Transverse colon (tissue), 4 donors: ENCODE measurements at regions not wholly inside any gene's neighbourhood (a gene's known extent, or its start where the extent isn't known, plus 50 kb on each side); places are given as distances from the start of the nearest gene placed in this dataset.

Source experiments
- DNase-seq: peaks from one replicate; pipeline ENCODE4 v3.0.0-alpha.2; 2019
- H3K27ac ChIP-seq, 4 donors: fragments of 200-600 bp; sonication (generic); 2 replicates each; pipeline ENCODE4 v1.5.1; 2016 to 2018; ENCODE audit warnings: inconsistent platforms in 4 of 4
- H3K27me3 ChIP-seq: fragments of 200-600 bp; sonication (generic); 2 replicates; pipeline ENCODE4 v1.5.1; 2017; ENCODE audit warnings: inconsistent platforms
- H3K36me3 ChIP-seq, 4 donors: fragments of 200-600 bp; sonication (generic); 2 replicates each; pipeline ENCODE4 v1.5.1; 2017 to 2019; ENCODE audit warnings: inconsistent platforms in 4 of 4
- H3K4me1 ChIP-seq, 4 donors: fragments of 200-600 bp; sonication (generic); 2 replicates each; pipeline ENCODE4 v1.5.1; 2017 to 2020; ENCODE audit warnings: inconsistent platforms in 4 of 4
- H3K4me3 ChIP-seq, 4 donors: fragments of 200-600 bp; sonication (generic); 1 replicate in 1 of 4; 2 replicates in 3 of 4; pipeline versions ENCODE4 v1.5.1 to v1.6.1; 2017 to 2019; ENCODE audit warnings: inconsistent platforms in 4 of 4
- H3K9me3 ChIP-seq, 2 donors: fragments of 200-600 bp; sonication (generic); 2 replicates each; pipeline ENCODE4 v1.5.1; 2017 to 2019; ENCODE audit warnings: inconsistent platforms in 2 of 2
- EP300 ChIP-seq: sonication (generic); formaldehyde crosslinking; IDR thresholded peaks from one replicate; pipeline ENCODE4 v1.6.1; 2017; ENCODE audit warnings: antibody characterized with exemption, low read depth
- POLR2A ChIP-seq: fragments of 450-650 bp; IDR thresholded peaks from one replicate; pipeline ENCODE4 v1.6.1; 2016; ENCODE audit warnings: antibody characterized with exemption, mild to moderate bottlenecking, moderate library complexity
- POLR2AphosphoS5 ChIP-seq, 3 donors: sonication (generic); formaldehyde crosslinking; IDR thresholded peaks; one replicate each; pipeline ENCODE4 v1.6.1; 2016; ENCODE audit warnings: antibody characterized with exemption in 3 of 3
- WGBS, 2 donors: methylation state at CpG; one replicate each; pipeline ENCODE4 v1.1.5; 2018; ENCODE audit warnings: low coverage in 1 of 2; 5-methylcytosine and 5-hydroxymethylcytosine counted together
- in situ Hi-C, 4 donors: fragments of 200-750 bp; cut with MboI; loops; one replicate each; pipeline versions ENCODE4 v1.15.0 to v1.15.1; 2017; ENCODE audit warnings: low sequenced_read_pairs in 3 of 4, low pct_ligation_motif_present in 1 of 4, low pct_unique_long_range_greater_than_20kb in 1 of 4
- intact Hi-C: fragments of 100-400 bp; cut with DNase I; formaldehyde crosslinking; loops from one replicate; pipeline ENCODE4 v1.15.1; 2023; ENCODE audit warnings: low total_unique reads
- TF ChIP-seq, protein P1 (sequence below), 5 experiments: fragments of 200-600 bp in 3 of 5; fragments of 450-650 bp in 2 of 5; sonication (generic) in 3 of 5; IDR thresholded peaks; 1 replicate in 2 of 5; 2 replicates in 3 of 5; pipeline ENCODE4 v1.5.1; 2016 to 2017; ENCODE audit warnings: antibody characterized with exemption in 5 of 5, inconsistent platforms in 3 of 5, mild to moderate bottlenecking in 2 of 5, moderate library complexity in 1 of 5

DNA sequence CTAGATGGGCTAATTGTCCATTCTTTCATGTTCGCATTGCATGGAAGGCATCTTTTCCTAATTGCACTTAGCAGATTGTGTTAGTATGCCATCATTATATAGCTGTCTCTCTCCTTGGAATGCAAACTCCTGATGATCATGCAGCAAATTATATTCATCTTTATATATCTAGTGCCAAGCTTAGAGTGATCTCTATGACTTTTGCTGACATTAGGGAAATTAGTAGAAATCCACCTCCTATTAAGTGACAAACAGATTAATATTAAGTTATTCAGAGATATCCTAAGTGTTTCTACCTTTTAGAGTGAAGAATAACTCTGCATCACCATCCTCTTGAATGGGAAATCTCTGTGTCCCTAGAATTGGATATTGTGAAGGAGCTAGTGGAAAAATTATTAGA lies 185.6 kb downstream of the FOXG1 start:
- Histone ChIP-seq H3K4me1 (no peaks in the 10 kb centered on the region), H3K36me3 (no peaks in the 10 kb centered on the region), H3K27me3 (no peaks in the 10 kb centered on the region), H3K4me3 (no peak overlapping the region), H3K9me3 (no peaks in the 10 kb centered on the region), H3K27ac (no peak overlapping the region)
- in situ Hi-C loops = no loop called here
- intact Hi-C loops = no loop called here
- WGBS, 2 donors = 94 to 100% methylated on average over 1 of the region's 1 CpG
- no peak for DNase-seq
- no peak for TF ChIP-seq POLR2AphosphoS5 (IDR thresholded peaks at IDR 0.05)
- no peak for TF ChIP-seq POLR2A
- TF ChIP-seq EP300 = no peak
- TF ChIP-seq, protein P1, sequence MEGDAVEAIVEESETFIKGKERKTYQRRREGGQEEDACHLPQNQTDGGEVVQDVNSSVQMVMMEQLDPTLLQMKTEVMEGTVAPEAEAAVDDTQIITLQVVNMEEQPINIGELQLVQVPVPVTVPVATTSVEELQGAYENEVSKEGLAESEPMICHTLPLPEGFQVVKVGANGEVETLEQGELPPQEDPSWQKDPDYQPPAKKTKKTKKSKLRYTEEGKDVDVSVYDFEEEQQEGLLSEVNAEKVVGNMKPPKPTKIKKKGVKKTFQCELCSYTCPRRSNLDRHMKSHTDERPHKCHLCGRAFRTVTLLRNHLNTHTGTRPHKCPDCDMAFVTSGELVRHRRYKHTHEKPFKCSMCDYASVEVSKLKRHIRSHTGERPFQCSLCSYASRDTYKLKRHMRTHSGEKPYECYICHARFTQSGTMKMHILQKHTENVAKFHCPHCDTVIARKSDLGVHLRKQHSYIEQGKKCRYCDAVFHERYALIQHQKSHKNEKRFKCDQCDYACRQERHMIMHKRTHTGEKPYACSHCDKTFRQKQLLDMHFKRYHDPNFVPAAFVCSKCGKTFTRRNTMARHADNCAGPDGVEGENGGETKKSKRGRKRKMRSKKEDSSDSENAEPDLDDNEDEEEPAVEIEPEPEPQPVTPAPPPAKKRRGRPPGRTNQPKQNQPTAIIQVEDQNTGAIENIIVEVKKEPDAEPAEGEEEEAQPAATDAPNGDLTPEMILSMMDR (IDR thresholded peaks at IDR 0.05) = no peak

DNA sequence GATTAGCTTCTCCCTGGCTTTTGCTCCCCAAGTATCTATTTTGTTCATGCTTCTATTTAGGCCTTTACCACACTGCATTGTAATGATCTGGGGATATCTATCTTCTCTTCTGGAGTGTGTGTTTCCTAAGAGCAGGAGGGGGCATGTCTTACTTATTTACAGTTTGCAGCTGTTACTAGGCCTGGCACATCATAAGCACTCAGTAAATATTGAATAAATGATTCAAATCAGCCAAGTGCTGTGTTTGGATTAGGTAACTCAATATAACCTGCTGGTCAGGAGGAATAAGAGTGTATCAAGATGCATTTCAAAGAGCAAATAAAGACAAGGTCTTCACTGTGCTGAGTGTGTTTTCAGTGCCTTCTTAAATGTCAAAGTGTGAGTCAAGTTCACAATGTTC lies 186.1 kb downstream of the FOXG1 start:
- H3K4me3 ChIP-seq = no peak overlapping the region
- H3K27ac ChIP-seq = no peak overlapping the region
- in situ Hi-C loops = no loop called here
- H3K9me3 ChIP-seq = no peaks in the 10 kb centered on the region
- no peaks in the 10 kb centered on the region for H3K27me3 ChIP-seq
- intact Hi-C loops = no loop called here
- H3K36me3 ChIP-seq = no peaks in the 10 kb centered on the region
- no peak for DNase-seq
- no peaks in the 10 kb centered on the region for H3K4me1 ChIP-seq
- TF ChIP-seq POLR2A (no peak), EP300 (no peak), POLR2AphosphoS5 (IDR thresholded peaks at IDR 0.05) (no peak)
- TF ChIP-seq, protein P1 (IDR thresholded peaks at IDR 0.05) = no peak

DNA sequence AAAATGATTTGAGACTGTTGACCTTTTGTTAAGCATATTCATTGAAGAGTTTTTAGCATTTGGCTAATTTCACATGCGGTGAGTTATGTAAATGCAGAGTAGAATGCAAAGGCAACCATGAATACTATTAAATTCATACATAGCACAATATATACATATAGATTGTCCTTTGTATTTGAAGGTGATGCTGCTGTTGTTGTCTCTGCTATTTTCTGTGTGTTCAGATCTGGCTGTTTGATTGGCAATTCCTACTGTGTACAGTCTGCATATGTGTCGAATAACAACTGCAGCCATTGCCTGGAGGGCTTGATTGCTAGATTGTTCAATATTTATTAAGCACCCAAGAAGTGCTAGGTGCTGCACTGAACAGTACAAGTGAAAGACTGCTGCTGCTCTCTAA lies 187.4 kb downstream of the FOXG1 start:
- Histone ChIP-seq H3K27me3 (no peaks in the 10 kb centered on the region), H3K4me3 (no peak overlapping the region), H3K9me3 (no peaks in the 10 kb centered on the region), H3K4me1 (no peaks in the 10 kb centered on the region), H3K27ac (no peak overlapping the region), H3K36me3 (no peaks in the 10 kb centered on the region)
- TF ChIP-seq, protein P1 (IDR thresholded peaks at IDR 0.05) = no peak
- TF ChIP-seq POLR2A = no peak
- TF ChIP-seq POLR2AphosphoS5 (IDR thresholded peaks at IDR 0.05) = no peak
- no peak for TF ChIP-seq EP300
- in situ Hi-C loops (no loop called here), intact Hi-C loops (no loop called here)
- no peak for DNase-seq
- WGBS, 2 donors = 69 to 85% methylated on average over 1 to 2 of the region's 2 CpGs

DNA sequence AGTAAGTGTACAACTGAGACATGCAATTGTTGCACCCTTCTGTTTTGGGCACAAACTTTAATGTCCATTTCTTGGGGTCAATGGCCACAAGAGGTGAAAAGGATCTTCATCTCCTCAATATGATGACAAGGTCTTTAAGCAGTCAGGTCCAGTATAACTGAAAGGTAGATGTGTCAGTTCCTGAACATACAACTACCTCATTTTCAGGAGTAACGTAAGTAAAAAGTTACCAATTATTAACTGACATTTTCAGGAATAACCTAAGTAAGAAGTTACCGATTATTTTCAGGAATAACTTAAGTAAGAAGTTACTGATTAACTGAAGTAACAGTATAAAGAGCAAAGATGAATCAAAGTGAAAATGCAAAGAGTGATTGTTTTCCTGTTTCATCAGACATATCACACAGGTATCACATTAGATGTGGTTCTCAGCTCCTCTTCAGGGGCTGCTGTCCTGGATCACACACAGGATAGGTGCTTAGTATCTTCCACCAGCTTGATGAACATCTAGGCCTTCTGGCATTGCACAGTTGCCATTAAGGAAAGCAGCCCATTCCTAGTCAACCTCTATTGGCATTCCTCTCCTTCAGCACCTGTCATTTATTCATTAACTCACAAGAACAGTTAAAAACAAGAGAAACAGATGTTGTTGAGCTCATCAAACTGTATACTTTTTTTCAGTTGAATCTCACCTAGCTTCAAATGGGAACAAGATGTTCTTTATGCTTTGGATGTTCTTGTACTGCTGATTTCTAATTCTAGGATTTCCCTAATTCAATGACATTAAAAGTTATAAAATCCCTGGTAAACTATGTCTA lies 200.0 kb downstream of the FOXG1 start:
- no peak for DNase-seq
- intact Hi-C loops = no loop called here

More for the DNA sequence above, 200.0 kb downstream of the FOXG1 start:
- Histone ChIP-seq H3K4me3 (no peak overlapping the region), H3K4me1 (no peaks in the 10 kb centered on the region), H3K9me3 (no peaks in the 10 kb centered on the region), H3K27ac (no peak overlapping the region), H3K36me3 (no peaks in the 10 kb centered on the region), H3K27me3 (no peaks in the 10 kb centered on the region)
- in situ Hi-C loops = no loop called here
- no peak for TF ChIP-seq EP300
- TF ChIP-seq, protein P1 (IDR thresholded peaks at IDR 0.05) = no peak
- no peak for TF ChIP-seq POLR2A
- TF ChIP-seq POLR2AphosphoS5 (IDR thresholded peaks at IDR 0.05) = no peak
- 70 to 81% methylated on average over 2 of the region's 2 CpGs for WGBS, 2 donors
